NCI-H1694 treated with DMSO at 0.1 percent for 48 hours (cell line): ENCODE measurements at regions not wholly inside any gene's neighbourhood (a gene's known extent, or its start where the extent isn't known, plus 50 kb on each side); places are given as distances from the start of the nearest gene placed in this dataset.

Experiments
- DNase-seq: peaks from one replicate; lab custom pipeline; 2025; lab: John Stamatoyannopoulos, UW

GRCh38 chr4:53920883-53921282 is 143.5 kb downstream of the CHIC2 start:
- DNase-seq = no peak

GRCh38 chr4:53920116-53920515 is 144.3 kb downstream of the CHIC2 start:
- no peak for DNase-seq

DNA sequence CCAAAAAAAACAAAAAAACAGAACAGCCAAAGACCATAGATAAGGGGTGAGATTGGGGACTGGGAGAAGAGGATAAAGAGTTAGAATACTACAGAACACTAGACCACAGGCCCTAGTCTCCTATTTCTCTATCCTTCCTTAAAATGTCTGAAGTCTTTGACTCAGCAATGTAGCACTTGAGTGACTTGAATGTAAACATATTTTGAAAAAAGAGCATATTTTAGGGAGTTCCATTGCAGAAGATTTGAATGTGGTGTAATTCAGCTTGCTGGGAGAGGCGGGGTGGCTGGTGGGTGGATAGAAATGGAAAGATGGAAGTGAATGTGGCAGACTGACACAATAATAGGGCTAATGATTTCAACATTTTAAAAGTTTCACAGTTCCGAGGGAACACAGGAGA is 144.9 kb downstream of the CHIC2 start:
- no peak for DNase-seq

DNA sequence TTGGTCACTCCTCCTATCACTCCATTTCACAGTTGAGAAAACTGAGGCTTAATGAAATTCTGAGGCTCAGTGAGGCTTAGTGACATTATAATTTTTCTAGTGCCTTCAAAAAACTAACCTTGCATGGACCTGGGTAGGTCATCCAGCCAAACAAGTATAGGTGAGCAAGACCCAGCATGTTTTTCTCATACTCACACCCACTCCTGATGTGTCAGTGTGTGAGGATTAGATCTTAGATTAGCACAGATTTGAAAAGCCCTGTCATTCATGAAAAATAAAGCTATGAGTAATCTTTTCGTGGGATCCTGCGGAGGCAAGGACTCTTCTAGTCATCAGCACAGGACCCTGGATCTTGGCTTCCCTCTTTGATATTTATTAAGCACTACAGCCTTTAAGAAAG is 146.7 kb downstream of the CHIC2 start:
- DNase-seq = no peak

DNA sequence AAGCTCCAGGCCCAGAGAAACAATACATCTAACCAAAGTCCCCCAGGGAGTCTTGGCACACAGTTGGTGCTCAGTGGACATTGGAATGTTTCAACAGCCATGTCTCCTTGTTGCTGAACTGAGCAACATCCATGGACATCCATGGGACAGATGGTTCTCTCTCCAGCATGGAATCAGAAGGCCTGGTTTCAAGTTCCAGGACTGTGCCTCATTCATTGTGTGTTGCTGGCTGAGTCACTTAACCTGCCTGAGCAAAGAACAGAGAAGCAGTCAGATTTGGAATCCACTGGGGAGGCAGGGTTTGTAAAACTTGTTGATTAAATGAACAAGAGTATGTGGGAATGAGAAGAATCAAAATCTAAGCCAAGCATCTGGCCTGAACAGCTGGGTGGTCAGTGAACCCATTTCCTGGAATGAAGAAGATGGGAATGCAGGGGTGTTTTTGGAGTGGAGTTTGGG is 147.9 kb downstream of the CHIC2 start:
- DNase-seq = no peak

- DNase-seq = no peak
Observed at GRCh38 chr4:53914313-53915016, 149.9 kb downstream of the CHIC2 start.

DNA sequence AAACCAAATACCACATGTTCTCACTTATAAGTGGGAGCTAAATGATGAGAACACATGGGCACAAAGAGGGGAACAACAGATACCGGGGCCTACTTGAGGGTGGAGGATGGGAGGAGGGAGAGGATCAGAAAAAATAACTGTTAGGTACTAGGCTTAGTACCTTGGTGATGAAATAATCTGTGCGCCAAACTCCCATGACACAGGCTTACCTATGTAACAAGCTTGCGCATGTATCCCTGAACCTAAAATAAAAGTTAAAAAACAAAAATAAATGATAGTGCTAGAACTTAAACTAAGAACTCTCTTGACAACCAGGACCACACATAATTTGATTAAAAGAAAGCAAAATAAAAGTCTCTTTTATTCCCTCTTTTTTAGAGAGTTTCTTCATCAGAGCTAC is 150.6 kb downstream of the CHIC2 start:
- no peak for DNase-seq

GRCh38 chr4:53912766-53913497 is 151.5 kb downstream of the CHIC2 start:
- DNase-seq = no peak

DNA sequence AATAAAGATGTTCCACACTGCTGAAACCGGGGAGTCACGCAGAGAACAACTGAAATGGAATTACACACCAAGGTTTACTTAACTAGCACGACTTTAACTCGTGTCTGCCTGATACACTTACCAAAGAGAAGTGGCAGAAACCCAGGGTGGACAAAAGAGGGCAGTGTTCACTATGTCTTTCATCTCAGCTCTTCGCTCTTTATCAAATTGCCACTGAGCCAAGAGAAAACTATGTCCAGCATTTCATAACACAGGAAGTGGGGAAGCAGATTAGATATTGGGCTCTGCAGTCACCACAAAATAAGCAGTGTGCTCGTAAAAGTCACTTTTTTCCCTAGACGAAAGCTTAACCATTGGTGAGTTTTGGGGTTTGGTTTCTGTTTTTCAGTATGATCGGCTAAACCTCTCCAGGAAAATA is 155.7 kb downstream of the CHIC2 start:
- DNase-seq = peak; percentile 68

GRCh38 chr4:53907772-53908171 is 156.6 kb downstream of the CHIC2 start:
- DNase-seq = no peak

GRCh38 chr4:53906606-53907190 is 157.7 kb downstream of the CHIC2 start:
- DNase-seq = no peak

- DNase-seq = no peak
Observed at GRCh38 chr4:53905941-53906377, 158.4 kb downstream of the CHIC2 start.

- DNase-seq = no peak
Observed at GRCh38 chr4:53905276-53905940, 159.0 kb downstream of the CHIC2 start.

DNA sequence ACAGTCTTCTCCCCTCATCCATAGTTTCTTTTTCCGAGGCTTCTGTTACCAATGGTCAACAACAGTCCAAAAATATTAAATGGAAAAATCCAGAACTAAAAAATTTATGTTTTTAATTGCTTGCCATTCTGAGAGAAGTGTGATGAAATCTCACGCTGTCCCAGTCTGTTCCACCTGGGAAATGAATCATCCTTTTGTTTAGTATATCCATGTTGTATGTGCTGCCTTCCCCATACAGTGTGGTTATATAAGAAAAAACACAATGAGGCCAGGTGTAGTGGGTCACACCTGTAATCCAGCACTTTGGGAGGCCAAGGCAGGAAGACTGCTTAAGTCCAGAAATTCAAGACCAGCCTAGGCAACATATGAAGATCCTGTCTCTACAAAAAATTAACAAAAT is 161.6 kb downstream of the CHIC2 start:
- no peak for DNase-seq

GRCh38 chr4:53900271-53900649 is 164.1 kb downstream of the CHIC2 start:
- DNase-seq = no peak

- DNase-seq = no peak
Observed at GRCh38 chr4:53899586-53900270, 164.7 kb downstream of the CHIC2 start.

- DNase-seq = no peak
Observed at GRCh38 chr4:53895137-53895536, 169.3 kb downstream of the CHIC2 start.

GRCh38 chr4:53890461-53890860 is 173.9 kb downstream of the CHIC2 start:
- DNase-seq = no peak

DNA sequence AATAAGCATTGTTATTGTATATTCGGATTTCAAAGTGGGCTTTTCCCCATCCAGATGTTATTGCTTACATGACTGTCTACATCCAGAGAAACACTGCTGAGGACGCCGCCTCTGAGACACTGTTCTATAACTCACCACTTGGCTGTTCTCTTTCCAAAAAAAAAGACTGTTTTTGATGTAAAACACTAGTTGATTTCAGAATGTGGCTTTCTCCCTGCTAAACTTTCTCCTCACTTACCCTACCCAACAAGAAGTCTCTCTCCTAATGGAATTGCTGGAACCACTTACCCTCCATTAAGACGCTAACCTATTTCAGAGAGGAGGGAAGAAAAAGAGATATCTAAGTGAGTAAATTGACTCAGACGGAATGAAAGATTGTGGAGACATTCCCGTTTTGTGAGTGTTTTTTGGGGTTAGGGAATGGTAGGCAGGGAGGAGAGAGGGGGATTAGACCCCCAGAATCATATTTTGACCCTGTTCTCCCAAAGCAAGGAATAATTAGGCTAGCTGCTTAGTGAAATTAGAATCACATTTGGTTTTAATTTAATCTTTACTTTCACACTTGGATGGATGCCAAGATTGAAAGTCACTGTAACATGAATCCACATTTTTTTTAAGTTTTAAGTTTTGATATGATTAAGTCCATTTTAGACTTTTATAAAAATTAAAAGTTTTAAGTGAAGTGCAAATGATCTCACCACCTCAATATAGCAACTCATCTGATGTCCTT is 174.9 kb downstream of the CHIC2 start:
- DNase-seq = no peak

DNA sequence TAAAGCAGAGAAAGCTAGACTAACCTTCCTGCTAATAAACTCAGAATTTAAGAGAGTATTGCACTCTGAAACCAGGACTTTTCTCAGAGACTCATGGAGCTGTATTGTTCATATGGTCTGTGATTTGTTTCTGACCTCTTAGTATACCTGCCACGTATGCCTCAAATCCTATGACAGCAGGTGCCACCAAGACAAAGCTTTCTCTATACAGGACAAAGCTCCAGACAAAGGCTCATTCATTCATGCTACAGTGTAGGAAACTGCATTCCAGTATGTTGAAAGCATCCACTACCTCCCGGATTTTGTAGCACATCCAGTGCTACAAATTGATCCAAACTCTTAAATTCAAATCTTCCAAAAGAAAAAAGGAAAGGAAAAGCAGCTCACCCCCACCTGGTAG is 178.3 kb downstream of the CHIC2 start:
- no peak for DNase-seq

DNA sequence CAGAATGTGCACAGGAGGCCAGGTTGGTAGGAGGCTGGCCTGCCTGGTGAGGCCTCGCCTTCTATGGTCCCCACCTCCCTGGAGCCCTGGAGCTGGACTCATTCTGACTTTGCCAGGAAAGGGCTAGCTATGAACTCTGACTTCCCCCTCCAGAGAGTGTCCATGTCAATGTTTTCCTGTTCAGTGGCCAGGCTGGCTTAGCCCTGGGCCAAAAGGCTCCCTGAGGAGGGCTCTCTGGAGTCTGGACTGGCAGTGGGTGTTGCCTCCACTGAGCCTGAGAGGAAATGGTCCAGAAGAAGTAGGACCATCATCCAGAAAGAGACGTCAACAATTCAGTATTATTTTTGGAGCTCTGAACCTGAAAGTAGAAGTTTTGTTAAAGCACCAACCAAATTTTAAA is 178.7 kb downstream of the CHIC2 start:
- no peak for DNase-seq
